Thyroid gland (tissue), 4 donors: ENCODE measurements at regions not wholly inside any gene's neighbourhood (a gene's known extent, or its start where the extent isn't known, plus 50 kb on each side); places are given as distances from the start of the nearest gene placed in this dataset.
"Not testable (repeated sequence)": the region's sequence is repeated elsewhere in the genome, so short reads cannot be mapped to it uniquely, and the experiment has no call there.

ENCODE experiments used
- DNase-seq, 2 donors: peaks; one replicate each; pipeline ENCODE4 v3.0.0-alpha.2; 2019
- H3K27ac ChIP-seq, 3 donors: fragments of 200-600 bp; sonication (generic); 1 replicate in 2 of 3; 2 replicates in 1 of 3; pipeline ENCODE4 v1.5.1; 2016 to 2019; ENCODE audit warnings: mild to moderate bottlenecking in 1 of 3, moderate library complexity in 1 of 3
- H3K27me3 ChIP-seq: fragments of 200-600 bp; sonication (generic); one replicate; pipeline ENCODE4 v1.5.1; 2019
- H3K36me3 ChIP-seq, 2 donors: fragments of 200-600 bp; sonication (generic); one replicate each; pipeline ENCODE4 v1.5.1; 2016 to 2019
- H3K4me1 ChIP-seq, 2 donors: fragments of 200-600 bp; sonication (generic); one replicate each; pipeline ENCODE4 v1.5.1; 2017 to 2019
- H3K4me3 ChIP-seq, 3 donors: fragments of 200-600 bp; sonication (generic); replicated peaks in 1 of 3; 1 replicate in 2 of 3; 2 replicates in 1 of 3; pipeline ENCODE4 v1.5.1; 2016; ENCODE audit warnings: mild to moderate bottlenecking in 1 of 3
- H3K9me3 ChIP-seq: fragments of 200-600 bp; sonication (generic); one replicate; pipeline ENCODE4 v1.5.1; 2017
- CTCF ChIP-seq, 6 experiments: fragments of 200-600 bp in 3 of 6; fragments of 450-650 bp in 3 of 6; sonication (generic) in 3 of 6; IDR thresholded peaks; one replicate each; pipeline ENCODE4 v1.5.1; 2016 to 2019; ENCODE audit warnings: antibody characterized with exemption in 6 of 6, mild to moderate bottlenecking in 2 of 6, inconsistent platforms in 1 of 6, moderate library complexity in 1 of 6
- POLR2A ChIP-seq, 2 donors: fragments of 450-650 bp; IDR thresholded peaks; one replicate each; pipeline ENCODE4 v1.6.1; 2017; ENCODE audit warnings: antibody characterized with exemption in 2 of 2, mild to moderate bottlenecking in 2 of 2, moderate library complexity in 1 of 2
- WGBS, 2 donors: methylation state at CpG; one replicate each; pipeline ENCODE4 v1.1.5; 2017; 5-methylcytosine and 5-hydroxymethylcytosine counted together
- intact Hi-C: fragments of 100-400 bp; cut with DNase I; formaldehyde crosslinking; loops from one replicate; pipeline ENCODE4 v1.15.1; 2023

- H3K9me3 ChIP-seq, H3K4me3 ChIP-seq, H3K27me3 ChIP-seq, H3K36me3 ChIP-seq, H3K27ac ChIP-seq, intact Hi-C loops, H3K4me1 ChIP-seq, DNase-seq: not testable (repeated sequence)
- 97% methylated on average over 3 of the region's 3 CpGs for WGBS, 2 donors
These were observed 60.3 kb upstream of the NMU start for GRCh38 chr4:55696424-55696823.

- no peak for DNase-seq
- Histone ChIP-seq H3K36me3 (no peaks in the 10 kb centered on the region), H3K9me3 (no peaks in the 10 kb centered on the region), H3K27ac (no peak overlapping the region), H3K27me3 (no peaks in the 10 kb centered on the region), H3K4me1 (no peaks in the 10 kb centered on the region), H3K4me3 (no peak overlapping the region)
- intact Hi-C loops = no loop called here
- TF ChIP-seq POLR2A (IDR thresholded peaks at IDR 0.05) = no peak
- TF ChIP-seq CTCF (IDR thresholded peaks at IDR 0.05) = no peak
These were observed 70.4 kb upstream of the NMU start for GRCh38 chr4:55706541-55706940.

GRCh38 chr4:55707507-55707906, 71.4 kb upstream of the NMU start:
- intact Hi-C loops = no loop called here
- no peak for DNase-seq
- 79 to 81% methylated on average over 4 to 5 of the region's 5 CpGs for WGBS, 2 donors
- no peaks in the 10 kb centered on the region for H3K27me3 ChIP-seq
- H3K4me1 ChIP-seq = no peaks in the 10 kb centered on the region
- no peak overlapping the region for H3K4me3 ChIP-seq
- H3K36me3 ChIP-seq = no peaks in the 10 kb centered on the region
- TF ChIP-seq POLR2A (IDR thresholded peaks at IDR 0.05) (no peak), CTCF (IDR thresholded peaks at IDR 0.05) (no peak)
- no peaks in the 10 kb centered on the region for H3K9me3 ChIP-seq
- H3K27ac ChIP-seq = no peak overlapping the region

- H3K4me1 ChIP-seq, H3K27ac ChIP-seq, H3K4me3 ChIP-seq, H3K27me3 ChIP-seq, DNase-seq, H3K36me3 ChIP-seq, H3K9me3 ChIP-seq, intact Hi-C loops: not testable (repeated sequence)
- 86 to 89% methylated on average over 10 to 11 of the region's 11 CpGs for WGBS, 2 donors
These were observed 71.9 kb upstream of the NMU start for GRCh38 chr4:55707991-55708390.

- DNase-seq, H3K27me3 ChIP-seq, H3K36me3 ChIP-seq, H3K4me1 ChIP-seq, H3K9me3 ChIP-seq, H3K4me3 ChIP-seq, H3K27ac ChIP-seq, intact Hi-C loops: not testable (repeated sequence)
- 92 to 94% methylated on average over 2 of the region's 2 CpGs for WGBS, 2 donors
These were observed 76.7 kb upstream of the NMU start for GRCh38 chr4:55712835-55713234.

- Histone ChIP-seq H3K4me3 (no peak overlapping the region), H3K27ac (no peak overlapping the region), H3K36me3 (no peaks in the 10 kb centered on the region), H3K4me1 (no peaks in the 10 kb centered on the region), H3K27me3 (no peaks in the 10 kb centered on the region), H3K9me3 (no peaks in the 10 kb centered on the region)
- intact Hi-C loops = no loop called here
- no peak for DNase-seq
- TF ChIP-seq CTCF (IDR thresholded peaks at IDR 0.05) = no peak
- no peak for TF ChIP-seq POLR2A (IDR thresholded peaks at IDR 0.05)
These were observed 85.6 kb upstream of the NMU start for GRCh38 chr4:55721651-55722050.

- no peak overlapping the region for H3K27ac ChIP-seq
- DNase-seq = no peak
- no peaks in the 10 kb centered on the region for H3K36me3 ChIP-seq
- H3K27me3 ChIP-seq = no peaks in the 10 kb centered on the region
- TF ChIP-seq CTCF (IDR thresholded peaks at IDR 0.05) (no peak), POLR2A (IDR thresholded peaks at IDR 0.05) (no peak)
- intact Hi-C loops = no loop called here
- H3K4me3 ChIP-seq = no peak overlapping the region
- H3K4me1 ChIP-seq = no peaks in the 10 kb centered on the region
- WGBS, 2 donors = 83 to 93% methylated on average over 6 of the region's 6 CpGs
- no peaks in the 10 kb centered on the region for H3K9me3 ChIP-seq
These were observed 86.0 kb upstream of the NMU start for GRCh38 chr4:55722132-55722531.
